ENCODE measurements at regions not wholly inside any gene's neighbourhood (a gene's known extent, or its start where the extent isn't known, plus 50 kb on each side); places are given as distances from the start of the nearest gene placed in this dataset.

- Histone ChIP-seq H3K4me3 (ENCODE audit: low read depth, low read length) (no peak overlapping the region), H3K27ac (no peak overlapping the region), H3K36me3 (replicated peaks) (no peaks in the 10 kb centered on the region), H3K27me3 (replicated peaks) (no peaks in the 10 kb centered on the region)
- DNase-seq, result no peak
- in situ Hi-C loops (cut with HindIII; ENCODE audit: low pct_ligation_motif_present, low sequenced_read_pairs), result no loop called here
- no peak for TF ChIP-seq CTCF (IDR thresholded peaks at IDR 0.05; ENCODE audit: low read depth, low read length, missing control alignments)
These were observed 645.6 kb downstream of the MMUT start for GRCh38 chr6:48817333-48818051.

DNA sequence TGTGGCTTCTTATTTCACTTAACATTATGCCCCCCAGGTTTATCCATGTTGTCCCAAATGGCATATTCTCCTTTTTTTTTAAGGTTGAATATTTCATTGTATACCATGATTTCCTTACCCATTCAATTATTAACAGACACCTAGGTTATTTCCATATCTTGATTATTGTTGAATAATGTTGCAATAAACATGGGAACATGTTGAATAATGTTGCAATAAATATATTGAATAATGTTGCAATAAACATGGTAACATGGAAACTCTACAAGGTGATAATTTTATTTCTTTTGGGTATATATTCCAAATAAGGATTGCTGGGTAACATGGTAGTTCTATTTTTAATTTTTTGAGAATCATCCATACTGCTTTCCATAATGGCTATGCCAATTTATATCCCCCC lies 648.1 kb downstream of the MMUT start:
- in situ Hi-C loops (cut with HindIII; ENCODE audit: low pct_ligation_motif_present, low sequenced_read_pairs), result no loop called here
- DNase-seq, result no peak
- TF ChIP-seq CTCF (IDR thresholded peaks at IDR 0.05; ENCODE audit: low read depth, low read length, missing control alignments), result no peak
- Histone ChIP-seq H3K27ac (no peak overlapping the region), H3K27me3 (replicated peaks) (no peaks in the 10 kb centered on the region), H3K4me3 (ENCODE audit: low read depth, low read length) (no peak overlapping the region), H3K36me3 (replicated peaks) (no peaks in the 10 kb centered on the region)

- no peaks in the 10 kb centered on the region for H3K36me3 ChIP-seq (replicated peaks)
- H3K27me3 ChIP-seq (replicated peaks), result no peaks in the 10 kb centered on the region
- no peak for DNase-seq
- H3K4me3 ChIP-seq (ENCODE audit: low read depth, low read length), result no peak overlapping the region
- TF ChIP-seq CTCF (IDR thresholded peaks at IDR 0.05; ENCODE audit: low read depth, low read length, missing control alignments), result no peak
- in situ Hi-C loops (cut with HindIII; ENCODE audit: low pct_ligation_motif_present, low sequenced_read_pairs), result no loop called here
- H3K27ac ChIP-seq, result no peak overlapping the region
These were observed 649.2 kb downstream of the MMUT start for GRCh38 chr6:48813836-48814235.

GRCh38 chr6:48809700-48810099 lies 653.4 kb downstream of the MMUT start:
- DNase-seq, result no peak
- no peaks in the 10 kb centered on the region for H3K27me3 ChIP-seq (replicated peaks)
- in situ Hi-C loops (cut with HindIII; ENCODE audit: low pct_ligation_motif_present, low sequenced_read_pairs), result no loop called here

GRCh38 chr6:48809245-48809644 lies 653.8 kb downstream of the MMUT start:
- no peak for TF ChIP-seq CTCF (IDR thresholded peaks at IDR 0.05; ENCODE audit: low read depth, low read length, missing control alignments)
- no peak for DNase-seq

More at GRCh38 chr6:48809700-48810099, 653.4 kb downstream of the MMUT start:
- Histone ChIP-seq H3K27ac (no peak overlapping the region), H3K36me3 (replicated peaks) (no peaks in the 10 kb centered on the region), H3K4me3 (ENCODE audit: low read depth, low read length) (no peak overlapping the region)
- no peak for TF ChIP-seq CTCF (IDR thresholded peaks at IDR 0.05; ENCODE audit: low read depth, low read length, missing control alignments)

GRCh38 chr6:48798296-48798695 lies 664.8 kb downstream of the MMUT start:
- in situ Hi-C loops (cut with HindIII; ENCODE audit: low pct_ligation_motif_present, low sequenced_read_pairs), result no loop called here
- Histone ChIP-seq H3K36me3 (replicated peaks) (no peaks in the 10 kb centered on the region), H3K4me3 (ENCODE audit: low read depth, low read length) (no peak overlapping the region), H3K27ac (no peak overlapping the region), H3K27me3 (replicated peaks) (no peaks in the 10 kb centered on the region)
- TF ChIP-seq CTCF (IDR thresholded peaks at IDR 0.05; ENCODE audit: low read depth, low read length, missing control alignments), result no peak
- DNase-seq, result no peak

More at GRCh38 chr6:48809245-48809644, 653.8 kb downstream of the MMUT start:
- Histone ChIP-seq H3K27me3 (replicated peaks) (no peaks in the 10 kb centered on the region), H3K4me3 (ENCODE audit: low read depth, low read length) (no peak overlapping the region), H3K27ac (no peak overlapping the region), H3K36me3 (replicated peaks) (no peaks in the 10 kb centered on the region)
- in situ Hi-C loops (cut with HindIII; ENCODE audit: low pct_ligation_motif_present, low sequenced_read_pairs), result no loop called here
